8988T (cell line): ENCODE measurements at regions not wholly inside any gene's neighbourhood (a gene's known extent, or its start where the extent isn't known, plus 50 kb on each side); places are given as distances from the start of the nearest gene placed in this dataset.
A peak's percentile ranks its signal among the peaks of the same experiment; 100 is the strongest.

Experiments used
- DNase-seq: peaks from one replicate; pipeline ENCODE4 v3.0.0; 2011

DNA sequence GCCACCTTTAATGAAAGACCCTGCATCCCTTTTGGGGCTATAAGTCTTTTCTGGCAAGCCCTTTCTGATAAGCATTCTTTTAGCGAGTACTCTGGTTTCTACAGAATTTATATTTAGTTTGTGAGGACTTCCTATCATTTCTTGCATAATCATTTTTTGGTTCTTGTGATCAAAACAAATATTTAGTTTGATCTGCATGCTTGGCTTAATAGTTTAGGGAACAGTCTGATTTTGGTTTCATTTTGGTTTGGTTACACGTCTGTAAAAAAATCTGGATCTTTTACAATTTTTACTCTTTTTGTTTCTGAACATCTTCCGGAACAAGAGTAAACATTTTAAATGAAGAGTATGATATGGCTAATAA lies 1074.4 kb downstream of the CDH9 start:
- DNase-seq: no peak

DNA sequence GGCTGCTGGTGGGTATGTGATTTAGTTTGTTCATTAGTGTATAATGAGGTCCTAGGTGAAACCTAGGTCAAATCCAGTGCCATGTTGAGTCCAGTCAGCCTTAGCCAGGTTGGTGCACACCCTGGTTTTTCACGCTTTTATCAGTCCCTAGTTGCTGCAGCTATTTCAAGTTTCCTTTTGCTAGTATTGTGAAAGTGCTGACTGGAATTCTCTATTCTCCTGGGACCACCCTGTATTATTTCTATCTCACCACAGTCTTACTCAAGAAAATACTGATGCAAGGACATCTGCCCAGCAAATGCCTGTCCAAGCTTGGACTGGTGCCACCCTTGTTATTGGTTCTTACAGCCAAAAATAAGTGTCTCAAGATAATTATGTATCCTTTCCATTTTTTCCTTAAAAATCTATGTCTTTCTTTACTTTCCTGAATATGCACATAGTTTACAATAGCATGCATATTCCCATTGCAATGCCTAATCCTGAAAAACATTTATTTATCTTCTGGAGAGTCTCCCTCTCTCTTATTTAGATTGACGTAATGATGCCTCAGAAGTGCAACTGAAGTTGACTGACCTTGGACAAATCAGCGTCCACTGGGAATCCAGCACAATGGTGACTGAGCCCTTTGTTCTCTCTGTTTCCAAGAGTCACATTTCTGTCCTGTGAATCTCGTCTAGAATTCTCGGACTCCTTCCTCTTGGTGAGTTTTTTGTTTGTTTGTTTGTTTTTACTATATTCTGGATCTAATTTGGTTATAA lies 1075.0 kb downstream of the CDH9 start:
- DNase-seq: no peak

DNA sequence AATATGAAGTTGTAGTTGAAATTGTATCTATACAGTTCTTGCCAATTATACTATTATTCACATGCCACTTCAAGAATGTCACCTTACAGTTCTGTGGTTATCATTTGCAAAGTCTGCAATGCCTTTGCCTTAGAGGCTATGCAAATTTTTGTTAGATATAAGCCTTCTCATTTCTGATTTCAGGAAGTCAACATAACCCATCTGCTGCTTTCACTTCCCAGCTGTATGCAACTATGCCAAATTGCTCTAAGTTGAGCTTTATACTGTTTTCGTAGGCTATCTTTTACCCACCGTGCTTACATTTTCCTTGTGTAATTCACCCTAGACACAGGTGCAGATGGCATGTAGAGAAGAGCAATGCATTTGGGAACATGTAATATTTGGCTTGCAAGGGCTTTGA lies 1083.0 kb downstream of the CDH9 start:
- no peak for DNase-seq

- no peak for DNase-seq
These were observed 1087.7 kb downstream of the CDH9 start for GRCh38 chr5:25950681-25951080.

- no peak for DNase-seq
These were observed 1090.1 kb downstream of the CDH9 start for GRCh38 chr5:25948278-25948677.

- no peak for DNase-seq
These were observed 1093.6 kb downstream of the CDH9 start for GRCh38 chr5:25944786-25945185.

- no peak for DNase-seq
These were observed 1129.2 kb downstream of the CDH9 start for GRCh38 chr5:25909163-25909562.

GRCh38 chr5:25905646-25906045 lies 1132.7 kb downstream of the CDH9 start:
- no peak for DNase-seq

DNA sequence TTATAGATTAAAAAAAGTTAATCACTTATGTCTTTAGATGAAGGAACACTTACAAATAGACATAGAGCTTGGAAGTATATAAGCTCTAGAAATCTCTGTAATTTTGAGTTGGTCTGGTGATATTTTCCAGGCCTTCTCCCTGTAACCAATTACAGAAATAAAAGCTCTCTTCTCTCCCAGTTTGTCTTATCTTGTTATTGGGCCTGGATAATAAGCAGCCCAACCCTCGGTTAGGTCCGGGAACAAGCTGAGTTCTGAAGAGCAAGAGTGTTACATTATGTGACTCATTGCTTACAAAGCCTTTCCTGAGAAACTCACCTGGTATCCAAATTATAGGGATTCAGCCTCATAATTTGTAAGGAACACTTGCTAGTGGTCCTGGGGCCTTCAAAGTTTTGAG lies 1146.2 kb downstream of the CDH9 start:
- DNase-seq: no peak

DNA sequence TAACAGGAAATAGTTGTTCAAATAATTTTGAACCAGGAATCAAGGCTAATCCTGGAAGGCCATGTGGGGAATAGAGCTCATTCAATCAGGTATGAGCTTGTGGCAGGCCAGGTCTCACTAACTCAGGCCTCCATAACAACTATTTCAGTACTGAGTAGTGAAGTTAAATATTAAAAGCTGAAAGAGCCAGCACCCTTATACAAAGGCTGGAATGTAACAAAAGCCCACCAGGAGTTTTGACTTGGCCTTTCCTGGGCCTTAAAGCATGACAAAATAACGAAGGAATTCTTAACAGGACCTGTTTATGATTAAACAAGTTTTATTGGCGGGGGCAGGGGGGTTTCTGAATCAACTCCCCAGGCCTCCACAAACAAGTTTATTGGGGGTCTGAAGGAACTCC lies 1146.7 kb downstream of the CDH9 start:
- DNase-seq: no peak

GRCh38 chr5:25881318-25882036 lies 1156.9 kb downstream of the CDH9 start:
- no peak for DNase-seq

- DNase-seq: no peak
These were observed 1174.6 kb downstream of the CDH9 start for GRCh38 chr5:25863811-25864210.

DNA sequence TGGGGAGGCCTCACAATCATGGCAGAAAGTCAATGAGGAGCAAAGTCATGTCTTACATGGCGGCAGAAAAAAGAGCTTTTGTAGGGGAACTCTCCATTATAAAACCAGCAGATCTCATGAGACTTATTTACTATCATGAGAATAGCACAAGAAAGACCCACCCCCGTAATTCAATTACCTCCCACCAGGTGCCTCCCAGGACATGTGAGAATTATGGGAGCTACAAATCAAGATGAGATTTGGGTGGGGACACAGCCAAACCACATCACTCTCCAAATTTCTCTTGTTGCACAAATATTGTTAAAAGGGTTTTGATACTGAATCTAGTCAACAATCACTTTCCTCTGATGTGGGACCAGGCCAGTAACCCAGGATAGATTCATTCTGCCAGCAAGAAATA lies 1176.1 kb downstream of the CDH9 start:
- no peak for DNase-seq

DNA sequence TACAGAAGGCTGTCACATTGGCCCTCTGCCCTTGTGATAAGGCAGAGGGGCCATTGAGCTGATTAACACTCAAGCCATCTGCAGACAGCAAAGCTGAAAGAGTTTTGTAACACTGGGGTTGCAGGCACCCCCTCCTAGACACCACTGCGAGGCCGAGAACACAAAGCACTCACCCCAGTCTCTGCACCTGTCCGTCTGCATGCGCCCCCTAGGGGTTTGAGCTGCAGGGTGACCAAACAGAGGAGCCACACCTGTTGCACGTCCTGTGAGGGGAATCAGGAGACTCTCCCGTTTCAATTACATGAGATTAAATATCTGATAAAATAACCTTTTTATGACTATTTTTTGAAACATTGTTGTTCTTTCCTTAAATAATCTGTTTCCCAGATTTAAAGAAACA lies 1180.4 kb downstream of the CDH9 start:
- no peak for DNase-seq

GRCh38 chr5:25851301-25851700 lies 1187.1 kb downstream of the CDH9 start:
- no peak for DNase-seq

GRCh38 chr5:25850581-25850980 lies 1187.8 kb downstream of the CDH9 start:
- DNase-seq: peak; percentile 25

GRCh38 chr5:25849270-25849669 lies 1189.1 kb downstream of the CDH9 start:
- no peak for DNase-seq

- DNase-seq: no peak
These were observed 1178.6 kb upstream of the CDH10 start for GRCh38 chr5:25823330-25823873.
